Erythroblast (primary cell): ENCODE measurements at regions not wholly inside any gene's neighbourhood (a gene's known extent, or its start where the extent isn't known, plus 50 kb on each side); places are given as distances from the start of the nearest gene placed in this dataset.

ENCODE experiments used
- DNase-seq, 2 experiments: peaks; one replicate each; lab custom pipeline; 2025; lab: John Stamatoyannopoulos, UW
- GATA1 ChIP-seq: IDR thresholded peaks from 2 replicates; pipeline ENCODE4 v1.6.1; 2011; ENCODE audit warnings: low read depth, mild to moderate bottlenecking, control low read depth, low read length, moderate library complexity
- POLR2A ChIP-seq: IDR thresholded peaks from 2 replicates; pipeline ENCODE4 v1.6.1; 2011; ENCODE audit warnings: mild to moderate bottlenecking, low read length

GRCh38 chr17:77757561-77757898 lies 201.0 kb upstream of the TNRC6C start:
- DNase-seq, result no peak
- TF ChIP-seq POLR2A (no peak), GATA1 (no peak)

DNA sequence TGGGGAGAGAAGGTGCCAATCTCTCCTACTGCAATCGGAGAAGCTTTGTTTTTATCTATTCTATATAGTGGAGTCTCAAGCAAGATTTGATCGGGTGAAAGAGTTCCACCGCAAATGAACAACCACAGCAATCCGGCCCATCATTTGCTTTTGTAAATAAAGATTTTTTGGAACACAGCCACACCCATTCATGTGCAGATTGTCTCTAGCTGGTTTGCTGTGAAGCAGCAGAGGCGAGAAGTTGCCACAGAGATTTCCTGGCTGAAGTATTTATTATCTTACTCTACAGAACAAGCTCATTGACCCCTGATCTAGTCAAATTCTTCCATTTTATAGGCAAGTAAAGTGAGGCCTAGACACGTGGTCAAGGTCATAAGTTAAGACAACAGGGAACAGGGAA lies 195.5 kb upstream of the TNRC6C start:
- DNase-seq, result no peak
- TF ChIP-seq GATA1 (no peak), POLR2A (no peak)

GRCh38 chr17:77763575-77763974 lies 194.9 kb upstream of the TNRC6C start:
- no peak for DNase-seq
- TF ChIP-seq POLR2A (no peak), GATA1 (no peak)

DNA sequence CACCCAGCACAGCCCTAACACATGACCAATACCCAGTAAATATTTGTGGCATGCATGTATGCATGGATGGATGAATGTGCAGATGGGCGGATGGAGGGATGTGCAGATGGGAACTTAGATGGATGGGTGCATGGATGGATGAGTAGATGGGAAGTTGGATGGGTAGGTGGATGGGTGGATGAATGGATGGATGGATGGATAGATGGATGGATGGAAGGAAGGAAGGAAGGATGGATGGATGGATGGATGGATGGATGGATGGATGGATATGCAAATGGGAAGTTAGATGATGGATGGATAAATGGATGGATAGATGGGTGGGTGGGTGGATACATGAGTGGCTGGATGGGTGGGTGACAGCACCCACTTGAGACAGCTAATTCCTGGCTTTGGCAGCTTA lies 193.2 kb upstream of the TNRC6C start:
- no peak for DNase-seq
- TF ChIP-seq POLR2A (no peak), GATA1 (no peak)

DNA sequence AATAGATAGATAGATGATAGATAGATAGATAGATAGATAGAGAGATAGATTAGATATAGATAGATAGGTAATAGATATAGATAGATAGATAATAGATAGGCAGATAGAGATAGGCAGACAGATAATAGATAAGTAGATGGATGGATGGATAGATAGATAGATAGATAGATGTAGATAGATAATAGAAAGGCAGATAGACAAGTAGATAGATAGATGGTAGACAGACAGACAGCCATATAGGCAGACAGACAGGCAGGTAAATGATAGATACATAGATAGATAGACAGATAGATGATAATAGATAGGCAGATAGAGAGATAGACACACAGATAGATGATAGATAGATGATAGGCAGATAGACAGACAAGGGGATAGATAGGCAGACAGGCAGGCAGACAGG lies 191.4 kb upstream of the TNRC6C start:
- no peak for DNase-seq
- TF ChIP-seq GATA1 (no peak), POLR2A (no peak)

DNA sequence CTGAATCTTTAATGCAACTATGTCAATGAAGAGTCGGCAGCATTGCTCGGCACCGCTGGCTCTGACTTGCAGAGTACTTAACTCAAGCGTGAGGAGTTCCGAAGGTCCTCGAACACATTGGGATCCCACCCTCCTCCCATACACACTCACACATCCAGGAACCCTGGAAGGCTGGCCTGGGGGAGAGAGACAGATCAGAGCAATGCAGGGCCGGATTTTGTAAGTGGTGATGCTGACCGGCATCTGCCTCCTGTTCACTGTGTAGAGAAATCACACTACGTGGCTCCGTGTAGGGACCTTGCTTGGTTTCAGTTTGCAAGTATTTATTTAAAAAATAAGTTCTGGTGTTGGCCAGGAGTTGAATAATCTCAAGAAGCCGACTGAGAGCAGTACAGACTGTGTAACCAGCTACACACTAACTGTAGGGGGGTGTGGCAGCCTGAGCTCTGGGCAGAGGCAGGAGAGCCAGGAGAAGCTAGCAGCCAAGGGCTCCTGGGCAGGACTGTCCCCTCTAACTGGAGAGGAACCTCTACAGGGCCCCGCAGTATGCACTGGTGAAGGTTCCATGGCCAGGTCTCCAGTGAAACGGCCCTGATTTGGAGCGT lies 190.2 kb upstream of the TNRC6C start:
- TF ChIP-seq POLR2A (no peak), GATA1 (no peak)

GRCh38 chr17:77769215-77769614 lies 189.3 kb upstream of the TNRC6C start:
- peak in 1 of 2 experiments; percentile 18 for DNase-seq
- no peak for TF ChIP-seq GATA1
- no peak for TF ChIP-seq POLR2A

More for the DNA sequence above, 190.2 kb upstream of the TNRC6C start:
- no peak for DNase-seq

DNA sequence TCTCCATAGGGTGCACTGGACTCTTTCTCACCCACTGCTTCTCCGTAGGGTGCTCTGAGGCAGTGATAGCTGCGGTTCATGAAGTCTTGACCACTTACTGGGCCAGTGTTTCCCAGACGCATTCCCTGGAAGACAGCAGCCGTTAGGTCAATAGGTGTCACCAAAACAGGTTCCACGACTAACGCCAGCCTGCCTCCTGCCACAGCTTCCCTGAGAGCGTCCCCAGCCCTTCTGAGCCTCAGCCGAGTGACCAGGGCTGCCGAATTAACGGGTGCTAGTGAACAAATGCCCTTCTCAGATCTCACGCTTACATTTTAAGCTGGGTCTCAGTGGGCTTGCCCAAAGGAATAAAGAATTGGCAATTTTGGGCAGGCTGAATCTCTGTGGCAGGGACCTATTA lies 188.7 kb upstream of the TNRC6C start:
- TF ChIP-seq GATA1 (no peak), POLR2A (no peak)

GRCh38 chr17:77770331-77771105 lies 188.0 kb upstream of the TNRC6C start:
- TF ChIP-seq GATA1 (no peak), POLR2A (no peak)
- DNase-seq, result peak; percentile 42 to 78

More for the DNA sequence above, 188.7 kb upstream of the TNRC6C start:
- no peak for DNase-seq

DNA sequence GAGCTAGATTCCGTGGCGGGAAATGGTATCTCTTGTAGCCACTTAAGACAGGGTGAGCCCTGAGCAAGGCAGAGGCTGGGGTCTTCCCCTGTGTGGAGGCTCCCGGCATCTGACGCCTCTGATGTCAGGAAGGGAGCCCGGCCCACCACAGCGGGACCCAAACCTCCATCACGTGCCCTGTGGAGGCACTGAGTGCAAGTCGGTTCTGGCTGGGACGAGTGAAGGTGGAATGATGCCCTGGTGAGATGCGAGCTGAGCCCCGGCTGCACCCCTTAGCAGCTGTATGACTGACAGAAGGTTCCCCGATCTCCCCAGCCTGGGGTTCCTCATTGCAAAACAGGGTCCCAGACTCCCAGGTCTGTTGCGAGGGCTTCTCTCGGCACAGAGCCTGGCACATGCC lies 187.4 kb upstream of the TNRC6C start:
- no peak for TF ChIP-seq POLR2A
- TF ChIP-seq GATA1, result no peak
- no peak for DNase-seq

DNA sequence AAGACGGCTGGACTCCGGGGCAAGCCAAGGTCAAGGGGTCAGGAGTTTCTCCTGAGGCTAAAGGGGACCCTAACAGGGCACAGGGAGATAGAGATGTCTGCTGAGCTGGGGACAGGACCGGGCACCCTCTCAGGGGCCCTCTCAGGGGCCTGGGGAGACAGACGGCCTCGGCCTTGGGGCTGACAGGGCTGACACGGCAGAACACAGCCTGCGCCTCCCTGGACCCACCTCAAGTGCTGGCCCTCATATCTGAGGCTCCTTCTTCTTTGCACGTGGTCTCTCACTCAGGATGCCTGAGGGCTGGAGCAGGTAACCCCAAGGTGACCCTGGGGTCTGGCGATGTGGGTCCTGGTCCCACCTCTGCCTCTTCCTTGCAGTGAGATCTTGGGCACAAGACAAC lies 186.9 kb upstream of the TNRC6C start:
- TF ChIP-seq GATA1 (no peak), POLR2A (no peak)

DNA sequence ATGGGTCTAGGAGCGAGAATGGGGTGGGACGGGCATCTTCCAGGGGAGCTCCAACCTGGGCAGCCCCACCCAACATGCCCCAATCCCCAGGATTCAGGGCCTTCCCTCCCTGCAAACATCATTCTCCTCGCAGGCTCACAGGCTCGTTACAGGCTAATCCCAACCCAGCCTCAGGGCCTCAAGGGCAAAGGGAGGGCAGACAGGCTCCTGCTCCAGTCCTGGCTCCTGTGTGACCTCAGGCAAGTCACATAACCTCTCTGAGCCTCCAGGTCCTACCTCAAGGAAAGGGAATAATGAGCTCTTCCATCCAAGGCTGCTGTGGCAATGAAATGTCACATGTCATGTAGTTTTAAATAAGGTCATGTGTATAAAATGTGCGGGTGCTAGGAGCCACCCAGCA lies 186.5 kb upstream of the TNRC6C start:
- TF ChIP-seq POLR2A (no peak), GATA1 (no peak)
- DNase-seq, result no peak

More for the DNA sequence above, 186.9 kb upstream of the TNRC6C start:
- DNase-seq, result no peak

- peak; percentile 58 to 75 for DNase-seq
- no peak for TF ChIP-seq GATA1
- TF ChIP-seq POLR2A, result no peak
These were observed 186.0 kb upstream of the TNRC6C start for GRCh38 chr17:77772461-77772897.

GRCh38 chr17:77772899-77773358 lies 185.6 kb upstream of the TNRC6C start:
- TF ChIP-seq GATA1 (no peak), POLR2A (no peak)
- no peak for DNase-seq
